GM18526 (cell line): ENCODE measurements at regions not wholly inside any gene's neighbourhood (a gene's known extent, or its start where the extent isn't known, plus 50 kb on each side); places are given as distances from the start of the nearest gene placed in this dataset.

ENCODE experiments used
- POLR2A ChIP-seq: IDR thresholded peaks from 3 replicates; pipeline ENCODE4 v1.6.1; 2011; ENCODE audit not compliant: insufficient read length; ENCODE audit errors: extremely low read depth

DNA sequence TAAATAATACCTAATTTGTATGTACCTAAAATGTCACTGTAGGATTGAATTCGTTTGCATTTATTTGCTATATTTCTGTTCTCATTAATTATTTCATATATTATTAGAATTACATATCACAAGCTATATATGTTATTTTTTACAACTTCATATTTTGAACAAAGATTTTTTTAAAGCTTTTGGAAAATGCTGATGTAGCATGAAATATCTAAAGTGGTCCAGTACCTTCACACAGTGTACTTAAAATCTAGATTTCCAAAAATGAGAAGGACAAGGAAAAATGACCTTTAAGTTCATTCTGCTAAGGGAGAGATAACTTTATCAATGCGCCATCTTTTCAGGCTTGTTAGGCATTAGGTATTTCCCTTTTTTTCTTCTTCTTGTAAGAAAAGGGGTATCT is 71.8 kb downstream of the LARP7 start:
- TF ChIP-seq POLR2A, result no peak

DNA sequence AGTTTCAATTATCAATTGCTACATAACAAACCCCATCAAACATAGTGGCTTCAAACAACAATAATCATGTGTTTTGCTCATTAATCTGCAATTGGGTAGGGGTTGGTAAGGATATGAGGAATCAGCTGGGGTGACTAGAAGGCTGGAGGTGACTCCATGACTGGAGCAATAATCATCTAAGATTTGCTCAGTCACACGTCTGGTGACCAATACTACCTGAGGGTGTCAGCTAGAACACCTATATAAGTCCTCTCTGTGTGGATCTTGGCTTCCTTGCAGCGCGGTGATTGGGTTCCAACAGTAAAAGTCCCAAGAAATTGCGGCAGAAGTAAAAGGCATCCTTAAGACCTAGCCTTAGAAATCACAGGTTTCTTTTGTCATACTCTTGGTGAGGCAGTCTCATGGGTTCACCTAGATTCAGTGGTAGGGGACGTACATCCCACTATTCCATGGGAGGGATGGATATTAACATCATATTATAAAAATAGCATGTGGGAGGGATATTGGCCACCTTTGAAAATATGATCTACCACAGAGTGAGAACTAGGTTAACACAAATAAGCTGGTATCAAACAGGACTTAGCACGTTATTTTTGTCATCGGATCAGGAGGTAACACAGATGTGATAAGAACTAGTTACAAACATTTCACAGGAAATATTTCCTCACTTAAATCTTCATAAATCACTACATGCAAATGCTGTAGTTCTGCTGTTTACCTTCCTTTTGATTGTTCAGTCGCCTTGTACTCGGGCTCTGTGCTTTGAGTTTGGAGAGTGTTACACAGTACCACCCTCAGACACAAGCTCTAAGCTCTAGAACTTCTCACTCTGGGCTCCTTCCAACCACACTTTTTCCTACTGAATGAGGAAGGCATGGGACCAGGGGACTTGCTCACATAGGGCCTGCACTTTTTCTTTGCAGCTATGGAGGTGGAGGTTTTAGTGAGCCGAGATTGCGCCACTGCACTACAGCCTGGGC is 78.3 kb downstream of the LARP7 start:
- no peak for TF ChIP-seq POLR2A

DNA sequence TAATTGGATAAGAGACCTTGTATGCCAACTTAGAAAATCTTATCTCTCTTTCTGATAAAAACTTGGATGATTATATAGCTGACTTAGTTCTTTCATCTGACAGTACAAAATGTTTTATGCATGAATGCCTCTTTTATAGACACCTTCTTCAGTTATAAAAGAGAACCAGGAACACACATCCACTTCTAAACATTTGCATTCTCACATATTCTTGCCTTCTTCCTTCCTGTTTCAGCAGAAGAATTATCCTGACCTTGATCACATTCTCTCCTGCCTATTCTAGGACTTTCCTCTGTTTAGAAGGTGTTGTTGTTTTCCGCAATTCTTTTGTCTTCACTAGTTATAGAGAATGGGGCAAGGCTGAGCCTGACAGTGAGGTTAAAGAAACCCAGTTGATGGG is 80.9 kb downstream of the LARP7 start:
- no peak for TF ChIP-seq POLR2A

DNA sequence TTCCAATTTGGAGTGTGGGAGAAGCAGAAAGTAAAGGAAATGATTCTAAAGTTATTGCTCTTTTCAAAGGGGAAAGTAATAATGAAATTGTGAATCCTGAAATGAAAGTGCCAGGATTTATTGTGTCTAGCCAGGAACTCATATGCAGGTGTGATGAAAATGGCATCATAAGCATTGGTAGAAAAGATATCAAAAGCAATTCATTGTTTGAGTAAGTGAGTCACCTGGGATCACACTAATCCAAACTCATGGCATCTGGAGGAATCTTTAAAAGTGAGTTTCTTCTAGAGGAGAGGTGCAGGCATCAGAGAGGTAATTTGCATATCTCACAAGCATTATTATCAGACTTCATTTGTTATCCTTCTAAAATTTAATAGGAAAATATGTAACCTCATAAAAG is 84.7 kb downstream of the LARP7 start:
- no peak for TF ChIP-seq POLR2A

DNA sequence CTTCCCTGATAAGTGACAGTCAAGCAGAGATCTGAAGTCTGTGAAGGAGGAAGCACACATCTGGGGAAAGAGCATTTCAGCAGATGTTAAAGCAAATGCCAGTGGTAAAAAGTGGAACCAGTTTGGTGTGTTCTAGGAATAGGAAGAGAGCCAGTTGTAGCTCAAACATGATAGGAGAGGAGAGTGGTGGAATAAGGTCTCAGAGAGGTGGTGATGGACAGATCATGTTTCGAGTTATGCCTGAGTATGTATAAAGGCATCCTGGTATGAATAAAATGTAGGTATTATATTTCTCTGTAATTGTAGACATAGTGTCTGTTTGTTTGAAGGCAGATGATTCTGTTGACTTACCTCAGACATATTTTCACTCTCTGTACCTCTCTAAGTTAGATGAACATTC is 89.1 kb downstream of the LARP7 start:
- no peak for TF ChIP-seq POLR2A

DNA sequence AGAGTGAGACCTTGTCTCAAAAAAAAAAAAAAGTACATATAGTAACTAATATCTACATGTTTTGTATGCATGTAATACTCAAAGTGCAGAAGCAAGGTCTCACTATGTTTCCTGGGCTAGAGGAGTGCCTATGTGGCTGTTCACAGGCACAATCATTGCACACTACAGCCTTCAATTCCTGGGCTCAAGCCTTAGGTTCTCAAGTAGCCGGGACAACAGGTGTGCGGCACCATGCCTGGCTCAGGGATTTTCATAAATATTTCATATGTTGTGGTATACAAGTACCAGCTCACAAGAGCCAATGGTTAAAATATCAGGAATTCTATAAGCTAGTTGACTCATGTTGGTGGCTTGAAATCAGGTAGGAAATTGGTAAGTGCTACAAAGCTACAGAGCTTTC is 94.8 kb downstream of the LARP7 start:
- no peak for TF ChIP-seq POLR2A

DNA sequence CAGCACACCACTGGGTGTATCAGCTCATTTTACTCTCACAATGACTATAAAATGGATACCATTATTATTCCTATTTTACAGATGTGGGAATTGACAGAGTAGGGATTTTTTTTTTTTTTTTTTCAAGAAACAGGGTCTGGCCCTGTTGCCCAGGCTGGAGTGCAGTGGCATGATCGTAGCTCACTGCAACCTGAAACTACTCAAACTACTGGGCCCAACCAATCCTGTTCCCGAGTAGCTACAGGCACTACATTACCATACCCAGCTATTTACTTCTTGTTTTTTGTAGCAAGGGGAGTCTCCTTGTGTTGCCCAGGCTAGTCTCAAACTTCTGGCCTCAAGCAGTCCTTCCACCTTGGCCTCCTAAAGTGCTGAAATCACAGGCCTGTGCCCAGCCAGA is 95.2 kb downstream of the LARP7 start:
- TF ChIP-seq POLR2A, result no peak

DNA sequence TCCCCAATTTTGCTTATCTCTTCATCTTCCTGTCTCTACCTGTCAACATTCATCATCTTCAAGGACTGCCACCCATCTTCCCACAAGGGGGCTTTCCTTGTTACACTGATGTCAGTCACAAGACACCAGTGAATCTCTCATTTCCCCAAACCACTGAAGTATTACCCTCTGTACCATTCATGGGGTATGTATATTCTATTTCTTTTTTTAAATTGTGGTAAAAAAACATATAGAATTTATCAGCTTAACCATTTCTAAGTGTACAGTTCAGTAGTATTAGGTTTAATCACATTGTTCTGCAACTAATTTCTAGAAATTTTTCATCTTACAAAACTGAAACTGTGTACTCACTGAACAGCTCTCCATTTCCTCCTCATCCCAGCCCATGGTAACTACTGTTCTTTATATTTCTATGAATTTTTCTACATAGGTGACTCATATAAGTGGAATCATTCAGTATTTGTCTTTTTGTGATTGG is 98.6 kb downstream of the LARP7 start:
- no peak for TF ChIP-seq POLR2A

DNA sequence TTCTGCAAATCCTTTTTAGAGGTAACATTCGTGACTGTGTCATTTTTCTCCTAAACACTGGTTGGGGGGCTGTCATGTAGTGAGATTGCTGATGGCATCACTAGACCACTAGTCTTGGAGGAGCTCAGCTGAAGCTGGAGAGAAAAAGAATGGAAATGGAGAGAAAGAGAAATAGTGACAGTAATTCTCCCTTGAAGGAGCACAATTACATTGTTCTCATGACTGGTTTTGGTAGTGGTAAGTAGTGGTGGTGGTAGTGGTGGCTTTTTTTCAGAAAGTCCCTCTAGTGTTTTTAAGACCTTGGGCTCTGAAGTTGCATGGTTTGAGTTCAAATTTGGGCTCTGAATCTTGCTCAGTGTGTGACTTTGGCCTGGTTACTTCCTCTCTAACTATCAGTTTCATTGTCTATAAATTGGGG is 99.8 kb downstream of the LARP7 start:
- TF ChIP-seq POLR2A, result no peak

DNA sequence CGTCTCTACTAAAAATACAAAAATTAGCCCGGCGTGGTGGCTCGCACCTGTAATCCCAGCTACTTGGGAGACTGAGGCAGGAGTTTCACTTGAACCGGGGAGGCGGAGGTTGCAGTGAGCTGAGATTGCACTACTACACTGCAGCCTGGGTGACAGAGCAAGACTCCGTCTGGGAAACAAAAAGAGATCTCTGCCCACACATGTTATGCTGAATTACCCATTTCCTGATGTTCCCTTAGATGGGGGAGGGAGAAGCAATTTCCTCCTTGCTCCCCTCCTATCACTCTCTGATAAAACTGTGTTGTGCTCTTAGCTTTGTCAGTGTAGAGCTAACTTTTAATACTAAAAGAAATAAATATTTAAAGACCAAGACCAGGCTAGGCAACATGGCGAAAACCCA is 102.5 kb downstream of the LARP7 start:
- no peak for TF ChIP-seq POLR2A

DNA sequence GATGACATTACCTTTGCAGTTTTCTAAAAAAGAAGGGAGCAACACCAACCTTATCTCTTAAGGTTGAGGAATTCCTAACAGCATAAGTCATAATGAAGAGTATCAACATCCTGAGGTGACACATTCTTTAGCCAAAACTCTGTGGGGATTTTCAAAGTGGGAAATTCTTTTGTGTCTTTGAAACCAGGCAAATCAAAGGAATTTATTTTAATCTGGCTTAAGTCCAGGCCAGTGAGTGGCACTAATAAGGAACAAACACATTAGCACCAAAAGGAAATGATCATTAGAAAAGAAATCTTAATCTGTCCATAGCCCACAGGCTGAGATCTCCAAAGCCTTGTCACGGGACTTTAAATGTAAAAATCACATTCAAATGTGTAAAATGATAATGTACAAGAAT is 110.1 kb downstream of the LARP7 start:
- TF ChIP-seq POLR2A, result no peak

DNA sequence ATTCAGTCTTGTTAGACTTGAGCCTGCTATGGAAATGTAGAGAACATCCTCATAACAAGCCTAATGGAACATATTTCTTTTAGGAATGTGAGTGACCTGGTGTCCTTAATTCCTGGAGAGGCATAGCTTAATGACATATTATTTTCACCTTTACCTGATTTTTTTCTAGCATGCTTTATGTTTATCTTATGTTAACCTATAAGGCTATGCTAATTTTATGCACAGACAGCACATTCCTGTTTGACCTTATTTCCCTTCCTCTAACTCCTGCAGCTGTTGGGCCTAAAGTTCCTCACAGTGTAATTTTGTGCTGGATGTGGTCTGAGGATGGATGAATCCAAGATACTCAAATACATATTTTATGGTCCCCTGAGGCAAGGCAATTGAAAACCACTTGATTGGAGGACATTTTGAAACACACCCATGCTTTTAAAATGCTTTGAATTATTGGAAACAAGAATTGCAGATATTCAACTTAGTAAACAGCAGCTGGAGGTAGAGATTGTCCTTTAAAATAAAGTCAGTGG is 111.5 kb downstream of the LARP7 start:
- no peak for TF ChIP-seq POLR2A

DNA sequence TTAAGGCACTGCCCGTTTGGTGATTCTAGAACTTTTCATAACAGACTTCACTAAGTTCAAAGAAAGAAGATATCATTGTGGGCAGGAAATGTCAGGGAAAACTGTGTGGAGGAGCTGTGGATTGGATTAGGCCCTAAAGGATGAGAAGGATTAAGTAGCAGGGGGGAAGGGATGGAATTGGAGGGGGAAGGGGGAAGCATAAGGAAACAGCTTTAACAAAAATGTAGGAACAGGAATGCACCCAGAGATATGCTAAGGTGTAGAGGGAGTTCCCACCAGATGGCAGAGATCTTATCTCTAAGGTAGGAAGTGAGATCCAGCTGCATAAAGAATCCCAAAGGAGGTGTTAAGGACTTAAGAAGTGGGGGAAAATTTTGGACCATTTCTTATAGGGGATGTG is 114.5 kb downstream of the LARP7 start:
- no peak for TF ChIP-seq POLR2A

DNA sequence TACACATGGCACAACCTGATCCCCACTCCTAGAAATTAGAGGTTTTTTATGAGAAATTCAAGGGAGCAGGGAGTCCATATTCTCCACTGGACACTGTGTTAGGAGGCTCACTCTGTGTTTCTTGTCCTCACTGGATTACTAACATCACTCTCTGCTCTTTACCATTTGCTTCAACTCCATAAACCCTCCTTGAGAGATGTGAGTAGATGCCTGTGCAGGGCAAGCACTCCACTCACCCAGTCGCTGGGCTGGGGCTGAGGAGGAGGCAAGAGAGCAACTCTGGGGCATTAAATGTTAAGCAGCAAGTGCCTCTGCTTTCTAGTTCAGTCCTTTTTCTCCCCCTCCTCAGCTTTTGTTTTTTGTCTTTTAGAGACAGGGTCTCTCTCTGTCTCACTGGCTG is 115.1 kb downstream of the LARP7 start:
- no peak for TF ChIP-seq POLR2A

DNA sequence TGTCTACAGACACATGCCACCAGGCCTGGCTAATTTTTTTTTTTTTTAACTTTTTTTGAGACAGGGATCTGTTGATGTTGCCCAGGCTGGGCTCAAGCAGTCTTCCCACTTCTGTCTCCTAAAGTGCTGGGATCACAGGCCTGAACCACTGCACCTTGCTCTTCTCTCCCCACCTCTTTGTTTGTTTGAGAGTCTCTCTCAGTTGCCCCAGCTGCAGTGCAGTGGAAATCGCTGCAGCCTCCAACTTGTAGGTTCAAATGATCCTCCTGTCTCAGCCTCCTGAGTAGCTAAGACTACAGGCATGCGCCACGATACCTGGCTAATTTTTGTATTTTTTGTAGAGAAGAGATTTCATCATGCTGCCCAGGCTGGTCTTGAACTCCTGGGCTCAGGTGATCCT is 115.6 kb downstream of the LARP7 start:
- TF ChIP-seq POLR2A, result no peak

DNA sequence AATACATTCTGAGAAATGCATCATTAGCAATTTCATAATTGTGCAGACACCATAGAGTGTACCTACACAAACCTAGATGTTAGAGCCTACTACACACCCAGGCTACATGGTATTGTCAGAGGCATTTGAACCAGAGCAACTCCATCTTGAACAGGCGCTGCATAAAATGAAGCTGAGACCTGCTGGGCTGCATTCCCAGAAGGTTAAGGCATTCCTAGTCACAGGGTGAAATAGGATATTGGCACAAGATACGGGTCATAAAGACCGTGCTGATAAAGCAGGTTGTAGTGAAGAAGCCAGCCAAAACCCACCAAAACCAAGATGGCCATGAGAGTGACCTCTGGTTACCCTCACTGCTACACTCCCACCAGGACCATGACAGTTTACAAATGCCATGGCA is 116.4 kb downstream of the LARP7 start:
- no peak for TF ChIP-seq POLR2A

DNA sequence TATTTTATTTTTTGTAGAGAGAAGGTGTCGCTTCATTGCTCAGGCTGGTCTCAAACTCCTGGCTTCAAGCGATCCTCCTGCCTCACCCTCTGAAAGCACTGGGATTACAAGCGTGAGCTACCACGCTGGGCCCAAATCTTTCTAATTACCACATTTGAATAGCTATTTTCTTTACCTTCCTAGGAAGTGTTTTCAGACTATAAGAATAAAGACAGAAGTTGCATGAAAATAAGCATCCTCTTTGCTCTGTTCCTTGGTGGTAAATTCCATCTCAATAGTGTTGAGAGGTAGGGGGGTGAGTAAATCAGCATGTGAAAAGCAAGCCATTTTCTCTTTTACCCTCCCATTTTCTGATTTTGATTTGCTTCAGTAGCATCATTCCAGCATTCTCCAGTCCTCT is 122.4 kb downstream of the LARP7 start:
- no peak for TF ChIP-seq POLR2A
